Stimulated activated CD8-positive, alpha-beta memory T cell treated with anti-CD3 and anti-CD28 coated beads, Interleukin-15, amount 100 ng/mL, for 1 hour (primary cell): ENCODE measurements at regions not wholly inside any gene's neighbourhood (a gene's known extent, or its start where the extent isn't known, plus 50 kb on each side); places are given as distances from the start of the nearest gene placed in this dataset.

Experiments used
- DNase-seq: peaks from one replicate; pipeline ENCODE4 v3.0.0-alpha.2; 2020; ENCODE audit warnings: low read depth

DNA sequence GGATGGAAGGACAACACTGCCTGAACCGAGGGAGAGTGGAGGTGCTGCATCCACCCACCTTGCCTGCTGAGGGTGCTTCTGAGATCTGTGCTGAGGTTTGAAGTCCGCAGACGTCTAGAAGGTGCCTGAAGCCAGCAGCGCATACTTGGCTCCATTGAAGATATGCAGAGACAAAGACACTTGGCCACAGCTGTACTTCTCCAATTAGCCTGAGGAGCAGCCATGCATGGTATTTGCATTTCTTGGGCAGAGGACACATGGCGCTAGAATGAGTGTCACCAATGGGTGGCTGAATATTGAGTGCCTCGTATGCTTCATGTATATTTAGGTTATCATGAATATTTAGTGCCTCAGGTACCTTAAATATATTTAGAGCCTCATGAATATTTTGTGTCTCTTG, 128.7 kb upstream of the ATP6AP2 start:
- DNase-seq, result no peak

DNA sequence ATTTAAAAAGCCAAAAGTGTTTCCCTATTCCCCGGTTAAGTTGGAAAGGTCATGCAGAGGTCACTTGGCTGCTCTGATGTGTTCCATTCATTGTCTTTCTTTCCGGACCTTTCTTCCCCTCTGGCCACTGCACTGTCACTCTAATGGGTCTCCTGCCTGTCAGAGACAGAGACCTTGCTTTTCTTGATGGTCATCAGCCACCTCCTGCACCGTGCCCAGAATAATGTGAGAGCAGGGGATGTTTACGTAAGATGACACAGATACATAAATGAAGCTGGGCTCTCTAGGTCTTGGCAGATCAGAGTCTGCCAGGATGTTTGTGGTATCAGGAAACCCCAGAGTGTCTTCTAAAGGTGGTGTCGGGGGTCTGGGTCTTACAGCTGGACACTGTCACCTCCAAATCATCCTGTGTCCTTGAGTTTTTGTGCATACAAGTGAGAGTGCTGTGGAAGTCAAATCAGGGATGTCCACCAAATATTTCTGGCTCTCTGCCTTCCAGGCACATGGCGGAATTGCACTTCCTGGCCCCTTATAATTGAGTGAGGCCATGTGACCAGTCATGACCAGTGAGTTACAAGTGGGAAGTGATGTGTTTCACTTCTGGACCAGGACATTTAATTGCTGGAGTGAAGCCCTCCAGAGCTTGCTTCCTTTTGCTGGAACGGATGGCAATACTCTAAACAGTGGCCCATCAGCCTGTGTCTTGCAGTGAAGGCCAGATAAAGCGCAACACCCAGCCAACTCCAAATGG, 130.6 kb upstream of the ATP6AP2 start:
- DNase-seq, result no peak

- DNase-seq, result no peak
Measured at GRCh38 chrX:40449396-40449795, 131.4 kb upstream of the ATP6AP2 start.

GRCh38 chrX:40448793-40449192, 132.0 kb upstream of the ATP6AP2 start:
- no peak for DNase-seq

DNA sequence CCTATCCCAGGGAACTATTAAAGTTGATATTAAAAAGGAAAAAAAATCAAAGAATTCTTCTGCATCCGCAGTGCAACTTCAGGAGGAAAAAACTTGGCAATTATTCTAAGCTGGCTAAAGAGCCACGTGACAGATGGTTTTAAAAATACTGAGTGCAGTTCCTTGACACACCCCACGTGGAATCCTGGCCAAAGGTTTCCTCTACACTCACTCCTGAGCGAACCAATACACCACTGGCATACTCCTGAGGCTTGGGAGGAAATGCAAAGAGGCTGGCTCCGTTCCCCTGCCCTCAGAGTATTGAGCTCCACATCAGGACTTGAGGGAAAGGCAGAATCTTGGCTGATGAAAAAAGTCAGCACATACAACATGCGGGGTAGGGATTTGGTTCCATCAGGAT, 133.8 kb upstream of the ATP6AP2 start:
- DNase-seq, result no peak

- DNase-seq, result no peak
Measured at GRCh38 chrX:40445691-40446090, 135.1 kb upstream of the ATP6AP2 start.

DNA sequence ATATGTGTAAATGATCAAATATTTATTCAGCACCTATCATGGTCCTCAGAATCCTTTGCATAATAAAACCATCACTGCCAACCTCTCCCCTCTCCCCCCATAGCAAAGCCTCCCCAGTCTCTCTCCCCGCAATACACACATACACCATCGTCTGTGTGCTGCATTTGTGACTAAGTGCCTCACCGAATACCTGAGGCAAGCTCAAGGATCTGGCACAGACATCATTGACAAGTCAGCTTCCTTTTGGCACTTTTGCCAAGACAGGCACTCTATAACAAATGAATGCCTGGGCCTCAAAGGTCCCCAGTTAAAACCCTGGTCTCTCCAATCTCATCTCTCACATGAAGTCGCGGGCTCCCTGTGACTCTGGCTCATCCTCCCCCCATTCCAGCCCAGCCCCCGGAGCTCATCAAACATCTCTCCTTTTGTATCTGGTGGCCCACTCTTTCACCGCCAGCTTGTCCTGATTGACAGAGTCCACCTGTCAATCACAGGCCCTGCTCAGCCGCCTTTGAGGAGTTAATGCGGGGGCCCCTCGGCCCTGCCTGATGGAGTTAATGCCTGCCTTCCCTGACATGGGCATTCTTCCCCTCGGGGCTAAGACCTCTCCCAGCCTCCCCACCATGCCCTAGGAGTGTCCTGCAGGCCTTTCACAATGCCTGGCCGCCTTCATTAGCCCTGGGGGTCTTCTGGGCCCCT, 135.8 kb upstream of the ATP6AP2 start:
- DNase-seq, result no peak

GRCh38 chrX:40444133-40444532, 136.6 kb upstream of the ATP6AP2 start:
- DNase-seq, result no peak

DNA sequence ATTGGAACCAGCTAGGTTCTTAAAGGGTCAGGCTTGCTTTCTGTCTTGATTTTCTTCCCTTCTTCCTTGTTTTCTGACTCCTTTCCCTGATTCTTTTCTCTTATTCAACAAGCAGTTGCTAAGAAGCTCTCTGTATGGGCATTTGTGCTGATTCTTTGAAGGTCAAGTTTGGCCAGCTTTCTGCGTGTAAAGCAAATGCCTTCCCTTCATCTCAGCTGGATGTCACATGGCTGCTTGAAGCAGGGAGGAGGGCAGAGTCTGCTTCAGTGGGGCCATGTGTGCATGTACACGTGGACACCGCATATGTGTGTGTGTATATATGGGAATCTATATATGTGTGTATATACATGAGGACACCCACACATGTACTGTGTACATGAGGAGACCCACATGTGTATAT, 139.9 kb upstream of the ATP6AP2 start:
- DNase-seq, result no peak

GRCh38 chrX:40439625-40440532, 140.9 kb upstream of the ATP6AP2 start:
- DNase-seq, result no peak

- DNase-seq, result no peak
Measured at GRCh38 chrX:40437348-40437747, 143.4 kb upstream of the ATP6AP2 start.

DNA sequence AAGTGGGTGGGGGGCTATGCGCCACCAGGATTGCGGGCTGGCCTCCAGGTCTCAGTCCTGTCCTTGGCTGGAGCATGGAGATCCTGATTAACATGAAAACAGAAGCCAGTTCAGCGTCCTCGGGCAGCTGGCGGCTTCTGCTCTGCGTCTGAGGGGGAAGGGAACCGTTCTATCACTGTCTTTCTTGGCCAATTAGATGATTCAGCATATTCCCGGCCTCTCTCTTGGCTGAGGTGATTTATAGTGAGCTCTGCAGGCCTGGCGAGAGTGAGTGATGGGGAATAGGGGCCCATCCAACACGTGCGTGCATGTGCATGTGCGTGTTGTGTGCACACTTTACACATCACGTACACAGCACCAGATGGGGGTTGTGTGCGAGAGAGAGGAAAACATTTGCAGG, 145.8 kb upstream of the ATP6AP2 start:
- no peak for DNase-seq

DNA sequence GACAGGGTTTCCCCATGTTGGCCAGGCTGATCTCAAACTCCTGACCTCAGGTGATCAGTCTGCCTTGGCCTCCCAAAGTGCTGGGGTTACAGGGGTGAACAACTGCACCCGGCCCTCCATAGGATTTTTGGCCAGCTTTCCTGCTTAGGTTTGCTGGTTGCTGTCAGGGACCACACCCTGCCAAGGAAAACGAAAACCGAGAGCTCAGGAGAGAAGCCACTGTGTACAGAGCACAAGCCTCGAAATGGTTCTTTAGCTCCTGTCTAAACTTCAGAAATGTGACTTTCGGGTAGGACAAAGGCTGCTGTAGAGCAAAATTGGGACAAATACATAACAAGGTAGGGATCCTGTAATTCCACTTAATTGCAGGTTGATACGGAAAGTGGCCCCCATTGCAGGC, 146.3 kb upstream of the ATP6AP2 start:
- no peak for DNase-seq

DNA sequence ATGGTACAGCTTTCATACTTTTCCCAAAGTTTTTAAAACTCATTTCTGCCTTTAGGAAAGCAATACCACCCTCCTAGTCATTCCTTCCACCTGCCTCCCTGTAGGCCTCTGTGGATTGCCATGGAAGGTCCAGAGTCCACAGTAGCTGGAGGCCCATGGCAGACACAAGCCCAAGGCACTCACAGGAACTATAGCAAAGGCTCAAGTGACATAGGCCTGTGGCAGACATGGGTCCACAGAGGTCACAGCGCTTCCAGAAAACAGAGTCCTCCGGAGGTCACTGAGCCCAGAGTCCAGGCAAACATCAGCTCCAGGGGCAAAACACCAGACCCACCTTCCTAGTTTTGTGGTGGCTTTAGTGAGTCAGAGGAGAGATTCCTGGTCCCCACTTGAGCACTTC, 147.6 kb upstream of the ATP6AP2 start:
- DNase-seq, result no peak

DNA sequence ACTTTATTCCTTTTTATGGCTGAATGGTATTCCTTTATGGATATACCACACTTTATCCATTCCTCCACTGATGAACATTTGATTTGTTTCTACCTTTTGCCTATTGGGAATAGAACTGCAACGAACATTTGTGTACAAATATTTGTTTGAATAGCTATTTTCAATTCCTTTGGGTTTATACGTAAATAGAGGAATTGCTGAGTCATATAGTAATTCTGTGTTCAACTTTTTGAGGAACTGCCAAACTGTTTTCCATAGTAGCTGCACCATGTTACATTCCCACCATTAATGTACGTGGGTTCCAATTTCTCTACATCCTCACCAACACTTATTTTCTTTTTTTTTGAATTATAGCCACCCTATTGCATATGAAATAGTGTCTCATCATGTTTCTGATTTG, 156.5 kb upstream of the ATP6AP2 start:
- no peak for DNase-seq

DNA sequence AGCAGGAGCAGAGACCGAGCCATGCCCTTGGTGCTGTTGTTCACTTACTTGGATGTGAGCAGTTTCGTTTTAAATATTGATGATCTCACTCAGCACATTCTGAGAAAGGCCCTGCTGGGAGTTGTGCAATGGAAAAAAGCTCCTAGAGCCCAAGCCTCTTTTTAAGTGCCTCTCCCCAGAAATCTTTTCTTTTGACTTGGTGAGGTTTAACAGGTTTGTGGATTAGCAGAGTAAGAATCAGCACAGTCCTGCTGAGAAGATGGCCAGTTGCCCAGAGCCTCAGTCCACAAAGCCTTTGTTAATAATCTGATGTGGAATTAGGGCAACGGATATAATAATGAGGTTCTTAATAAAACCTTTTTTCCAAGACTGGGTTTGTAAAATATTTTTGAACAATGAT, 157.5 kb upstream of the ATP6AP2 start:
- no peak for DNase-seq

DNA sequence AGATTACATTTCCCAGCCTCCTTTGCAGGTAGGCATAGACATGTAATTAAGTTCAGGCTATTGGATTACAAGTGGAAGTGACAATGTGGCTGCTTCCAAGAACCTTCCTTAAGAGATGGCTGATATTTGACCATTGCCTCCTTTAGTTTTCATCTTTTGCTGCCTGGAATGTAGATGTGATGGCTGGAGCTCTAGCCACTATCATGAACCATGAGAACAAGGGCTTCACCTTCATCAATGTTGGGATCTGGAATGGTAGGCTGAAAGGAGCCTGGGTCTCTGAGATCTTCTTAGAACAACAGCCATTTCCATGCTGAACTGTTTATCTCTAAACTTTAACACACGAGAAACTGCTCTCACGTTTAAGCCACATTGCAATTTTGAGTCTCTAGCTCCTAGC, 158.7 kb upstream of the ATP6AP2 start:
- DNase-seq, result no peak

DNA sequence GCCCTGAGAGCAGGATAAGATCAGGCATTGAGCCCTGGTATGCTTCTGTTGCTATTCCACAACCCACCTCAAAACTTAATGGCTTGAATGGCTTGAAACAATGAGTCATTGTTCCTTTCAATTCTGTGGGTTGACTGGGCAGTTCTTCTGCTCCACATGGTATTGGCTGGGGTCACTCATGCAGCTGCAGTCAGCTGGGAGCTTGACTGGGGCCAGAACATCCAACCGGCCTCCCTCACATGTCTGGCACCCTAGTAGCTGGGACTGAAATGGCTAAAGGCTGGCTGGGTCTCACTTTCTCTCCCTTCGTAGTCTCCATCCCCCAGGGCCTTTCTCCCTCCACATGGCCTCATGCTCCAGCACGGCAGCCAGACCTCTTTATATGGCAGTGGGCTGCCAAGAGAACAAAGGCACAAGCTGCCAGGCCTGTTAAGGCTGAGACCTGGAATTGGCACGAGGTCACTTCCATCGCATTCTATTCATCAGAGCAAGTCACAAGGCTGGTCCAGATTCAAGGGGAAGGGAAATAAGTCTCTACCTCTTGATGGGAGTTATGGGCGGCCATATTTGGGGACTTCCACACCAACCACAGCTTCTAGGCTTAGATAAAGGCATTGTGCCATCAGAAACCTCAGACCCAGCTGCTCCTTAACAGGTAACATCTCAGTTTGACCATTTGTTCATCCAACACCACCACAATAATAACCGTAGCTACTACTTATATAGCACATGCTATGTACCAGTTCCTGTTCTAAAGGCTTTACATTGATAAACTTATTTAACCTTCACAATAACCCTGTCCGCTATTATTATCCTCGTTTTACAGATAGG, 159.7 kb upstream of the ATP6AP2 start:
- DNase-seq, result no peak

DNA sequence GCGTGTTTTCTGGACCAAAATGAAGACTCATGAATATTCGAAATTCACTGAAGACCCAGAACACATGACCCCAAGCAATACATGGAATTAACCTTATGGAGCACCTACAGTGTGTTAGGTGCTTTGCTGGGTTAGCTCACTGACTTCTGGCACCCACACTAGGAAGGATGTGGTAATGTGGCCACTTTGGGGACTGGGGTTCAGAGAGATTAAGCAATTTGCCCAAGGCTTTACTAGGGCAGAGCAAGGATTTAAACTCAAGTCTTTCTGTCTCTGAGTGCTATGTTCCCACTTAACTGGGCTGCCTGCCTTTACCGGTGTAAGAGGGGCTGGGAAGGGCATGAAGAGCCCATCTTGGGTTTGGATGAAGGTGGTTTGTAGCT, 162.0 kb upstream of the ATP6AP2 start:
- DNase-seq, result no peak

DNA sequence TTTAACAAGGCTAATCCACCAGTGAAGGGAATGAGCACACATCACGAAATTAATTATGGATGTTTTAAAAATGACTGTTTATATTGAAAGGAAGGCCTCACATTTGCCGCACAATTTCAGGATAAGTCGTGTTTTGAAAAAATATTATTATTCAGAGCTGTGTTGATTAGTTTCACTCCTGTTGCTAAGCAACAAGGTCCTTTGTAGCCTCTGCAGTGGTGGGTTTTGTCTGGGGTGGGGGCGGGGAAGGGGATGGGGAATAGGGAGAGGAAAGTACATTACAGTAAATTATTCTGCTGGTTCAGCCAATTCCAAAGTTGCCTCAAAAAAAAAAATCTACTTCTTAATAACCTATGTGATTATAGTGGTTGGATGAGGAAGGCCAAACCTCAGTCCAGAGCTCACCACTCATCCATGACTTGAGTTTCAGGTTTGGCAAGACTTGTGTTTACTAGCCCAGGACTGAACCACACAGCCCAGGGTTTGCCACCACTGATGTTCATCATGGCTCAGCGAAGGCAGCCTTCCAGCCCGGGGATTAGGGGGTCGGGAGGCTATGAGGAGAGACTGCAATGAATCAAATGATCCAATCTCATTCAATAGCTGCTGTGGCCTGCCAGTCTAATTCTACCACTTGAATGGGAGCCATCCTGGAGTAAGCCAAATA, 162.5 kb upstream of the ATP6AP2 start:
- no peak for DNase-seq

DNA sequence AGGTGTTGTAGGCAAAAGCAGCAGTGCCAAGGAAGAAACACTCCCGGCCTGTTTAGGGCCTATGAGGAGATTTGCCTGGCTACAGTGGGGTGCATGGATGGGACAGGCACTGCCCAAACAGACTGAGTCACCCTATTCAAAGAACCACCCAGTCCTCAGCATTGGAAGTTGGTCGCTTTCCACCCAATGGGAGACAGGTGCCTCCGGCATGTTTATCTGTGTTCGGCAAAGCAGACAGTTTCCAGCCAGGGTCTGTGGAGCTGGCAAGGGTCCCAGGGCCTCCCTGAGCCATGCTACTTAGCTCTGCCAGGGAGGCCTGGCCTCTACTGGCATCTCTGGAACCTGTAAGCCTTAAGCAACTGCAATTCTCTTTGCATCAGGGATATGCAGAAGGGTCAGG, 165.1 kb upstream of the ATP6AP2 start:
- no peak for DNase-seq
